Esophagus squamous epithelium (tissue), 5 donors: ENCODE measurements at regions not wholly inside any gene's neighbourhood (a gene's known extent, or its start where the extent isn't known, plus 50 kb on each side); places are given as distances from the start of the nearest gene placed in this dataset.

Experiments used
- DNase-seq: peaks from one replicate; lab custom pipeline; 2025; lab: John Stamatoyannopoulos, UW
- H3K27ac ChIP-seq, 4 donors: fragments of 200-600 bp; sonication (generic); one replicate each; pipeline ENCODE4 v1.5.1; 2016 to 2019; ENCODE audit warnings: mild to moderate bottlenecking in 1 of 4
- H3K27me3 ChIP-seq, 4 donors: fragments of 200-600 bp; sonication (generic); 1 replicate in 3 of 4; 2 replicates in 1 of 4; pipeline versions ENCODE4 v1.5.1 to v1.6.0; 2017 to 2021; ENCODE audit warnings: antibody characterized with exemption in 1 of 4
- H3K36me3 ChIP-seq, 3 donors: fragments of 200-600 bp; sonication (generic); one replicate each; pipeline ENCODE4 v1.5.1; 2016 to 2019
- H3K4me1 ChIP-seq, 3 donors: fragments of 200-600 bp; sonication (generic); one replicate each; pipeline ENCODE4 v1.5.1; 2017 to 2019
- H3K4me3 ChIP-seq, 4 donors: fragments of 200-600 bp; sonication (generic); 1 replicate in 3 of 4; 2 replicates in 1 of 4; pipeline ENCODE4 v1.5.1; 2016 to 2019; ENCODE audit warnings: mild to moderate bottlenecking in 2 of 4, moderate library complexity in 1 of 4
- H3K9me3 ChIP-seq, 3 donors: fragments of 200-600 bp; sonication (generic); one replicate each; pipeline ENCODE4 v1.5.1; 2016 to 2019
- CTCF ChIP-seq, 6 experiments: fragments of 450-650 bp in 4 of 6; fragments of 200-600 bp in 2 of 6; sonication (generic) in 2 of 6; IDR thresholded peaks; one replicate each; pipeline ENCODE4 v1.5.1; 2016 to 2019; ENCODE audit warnings: antibody characterized with exemption in 6 of 6, mild to moderate bottlenecking in 4 of 6, moderate library complexity in 4 of 6
- POLR2A ChIP-seq, 4 donors: fragments of 450-650 bp; IDR thresholded peaks; one replicate each; pipeline ENCODE4 v1.6.1; 2017; ENCODE audit warnings: antibody characterized with exemption in 4 of 4, mild to moderate bottlenecking in 4 of 4, moderate library complexity in 3 of 4
- WGBS, 2 donors: methylation state at CpG; one replicate each; pipeline ENCODE4 v1.1.5; 2018; 5-methylcytosine and 5-hydroxymethylcytosine counted together
- intact Hi-C: fragments of 100-400 bp; cut with DNase I; formaldehyde crosslinking; loops from one replicate; pipeline ENCODE4 v1.15.0; 2022
- donor health status: DM: yes; HTN: yes; CAD: no.

- intact Hi-C loops: no loop called here
- TF ChIP-seq CTCF (IDR thresholded peaks at IDR 0.05) (no peak), POLR2A (IDR thresholded peaks at IDR 0.05) (no peak)
- no peaks in the 10 kb centered on the region for H3K27me3 ChIP-seq
- no peaks in the 10 kb centered on the region for H3K36me3 ChIP-seq
- no peak overlapping the region for H3K27ac ChIP-seq
- H3K9me3 ChIP-seq: no peaks in the 10 kb centered on the region
- H3K4me1 ChIP-seq: no peaks in the 10 kb centered on the region
- no peak overlapping the region for H3K4me3 ChIP-seq
- no peak for DNase-seq
- 76% methylated on average over 4 of the region's 4 CpGs for WGBS, 2 donors
Measured at GRCh38 chr18:27616324-27616723, 431.2 kb upstream of the CHST9 start.

DNA sequence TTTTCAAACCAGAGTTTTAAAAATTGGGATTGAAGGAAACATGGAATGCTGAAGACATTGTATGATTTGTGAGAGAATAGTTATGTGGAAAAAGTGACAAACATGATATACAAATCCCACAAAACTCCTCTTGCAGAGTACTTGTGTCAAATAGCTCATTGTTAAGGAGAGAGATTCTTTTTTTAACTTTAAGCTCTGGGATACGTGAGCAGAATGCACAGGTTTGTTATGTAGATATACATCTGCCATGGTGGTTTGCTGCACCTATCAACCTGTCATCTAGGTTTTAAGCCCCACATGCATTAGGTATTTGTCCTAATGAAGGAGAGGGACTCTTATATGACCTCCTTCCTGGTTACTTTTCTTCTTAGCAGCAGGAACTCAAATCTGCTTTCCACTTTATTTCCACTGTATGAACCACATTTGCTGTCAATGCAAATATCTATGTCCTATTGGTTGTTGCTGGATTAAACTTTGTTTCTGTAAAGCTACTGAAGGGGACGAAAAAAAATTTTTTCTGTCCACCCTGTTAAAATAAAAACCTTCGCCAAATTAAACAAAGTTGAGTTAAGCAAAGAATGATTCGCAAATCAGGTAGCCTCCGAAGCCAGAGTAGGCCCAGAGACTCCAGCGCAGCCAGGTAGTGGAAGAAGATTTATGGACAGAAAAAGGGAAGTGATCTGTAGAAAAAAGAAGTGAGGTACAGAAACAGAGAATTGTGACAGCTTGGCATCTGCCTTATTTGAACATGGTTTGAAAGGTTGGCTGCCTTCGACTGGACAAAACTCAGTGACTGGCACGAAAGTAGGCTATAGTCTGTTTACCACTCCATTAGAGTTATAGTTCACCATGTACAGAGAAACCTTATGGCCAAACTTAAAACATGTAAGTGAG is 430.1 kb upstream of the CHST9 start:
- Histone ChIP-seq H3K4me1 (no peaks in the 10 kb centered on the region), H3K9me3 (no peaks in the 10 kb centered on the region), H3K27me3 (no peaks in the 10 kb centered on the region), H3K27ac (no peak overlapping the region), H3K36me3 (no peaks in the 10 kb centered on the region), H3K4me3 (no peak overlapping the region)
- DNase-seq: no peak
- WGBS, 2 donors: 78 to 80% methylated on average over 7 to 8 of the region's 8 CpGs
- intact Hi-C loops: no loop called here
- TF ChIP-seq CTCF (IDR thresholded peaks at IDR 0.05): no peak
- no peak for TF ChIP-seq POLR2A (IDR thresholded peaks at IDR 0.05)

GRCh38 chr18:27609221-27609620 is 424.1 kb upstream of the CHST9 start:
- no peak for DNase-seq
- no peak overlapping the region for H3K4me3 ChIP-seq
- intact Hi-C loops: loop anchor here (10.0 kb wide), 2 partner anchors 234 to 576 kb away; no protein-coding TSS in a partner anchor
- H3K27me3 ChIP-seq: no peaks in the 10 kb centered on the region
- no peaks in the 10 kb centered on the region for H3K4me1 ChIP-seq
- H3K9me3 ChIP-seq: no peaks in the 10 kb centered on the region
- no peak overlapping the region for H3K27ac ChIP-seq
- H3K36me3 ChIP-seq: no peaks in the 10 kb centered on the region
- TF ChIP-seq POLR2A (IDR thresholded peaks at IDR 0.05): no peak
- TF ChIP-seq CTCF (IDR thresholded peaks at IDR 0.05): no peak

DNA sequence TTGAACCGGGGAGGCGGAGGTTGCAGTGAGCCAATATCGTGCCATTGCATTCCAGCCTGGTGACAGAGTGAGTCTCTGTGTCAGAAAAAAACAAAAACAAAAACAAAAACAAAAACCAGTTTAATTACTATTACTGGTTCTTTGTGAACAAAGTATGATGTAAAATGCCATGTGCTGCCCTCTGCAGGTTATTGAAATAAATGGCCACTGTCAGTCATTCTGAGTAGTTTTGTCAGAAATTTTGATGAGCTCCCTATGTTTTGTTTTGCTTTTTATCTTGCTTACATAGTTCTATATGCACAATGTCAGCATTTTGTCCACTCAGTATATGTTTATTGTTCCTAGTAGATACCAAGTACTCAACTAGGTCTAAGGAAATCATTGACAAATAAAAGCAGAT is 423.6 kb upstream of the CHST9 start:
- intact Hi-C loops: loop anchor here (10.0 kb wide), 2 partner anchors 234 to 576 kb away; no protein-coding TSS in a partner anchor

More for the DNA sequence above, 423.6 kb upstream of the CHST9 start:
- WGBS, 2 donors: 92 to 93% methylated on average over 3 of the region's 3 CpGs
- H3K27ac ChIP-seq: no peak overlapping the region
- H3K4me1 ChIP-seq: no peaks in the 10 kb centered on the region
- H3K4me3 ChIP-seq: no peak overlapping the region
- TF ChIP-seq CTCF (IDR thresholded peaks at IDR 0.05) (peak in 1 of 6 experiments; percentile 33), POLR2A (IDR thresholded peaks at IDR 0.05) (no peak)
- H3K9me3 ChIP-seq: no peaks in the 10 kb centered on the region
- no peaks in the 10 kb centered on the region for H3K27me3 ChIP-seq
- no peaks in the 10 kb centered on the region for H3K36me3 ChIP-seq
- no peak for DNase-seq
